ENCODE measurements at regions not wholly inside any gene's neighbourhood (a gene's known extent, or its start where the extent isn't known, plus 50 kb on each side); places are given as distances from the start of the nearest gene placed in this dataset.

- Histone ChIP-seq H3K9me3 (ENCODE audit: control insufficient read depth, insufficient read depth, low read depth, low read length) (no peaks in the 10 kb centered on the region), H3K36me3 (ENCODE audit: control insufficient read depth, insufficient read depth, low read length) (no peaks in the 10 kb centered on the region), H3K9ac (ENCODE audit: low read length) (no peak overlapping the region), H3K27me3 (ENCODE audit: control insufficient read depth, insufficient read depth, low read length) (no peaks in the 10 kb centered on the region), H3K27ac (ENCODE audit: low read depth, low read length) (no peak overlapping the region), H3K4me3 (ENCODE audit: low read depth, low read length) (no peak overlapping the region), H3K4me1 (ENCODE audit: control insufficient read depth, insufficient read depth, low read length) (peaks cover 19% of the 10 kb centered on the region)
Measured at GRCh38 chr3:56915966-56916586, 114.3 kb upstream of the ARHGEF3 start.

- no peaks in the 10 kb centered on the region for H3K27me3 ChIP-seq (ENCODE audit: control insufficient read depth, insufficient read depth, low read length)
- no peaks in the 10 kb centered on the region for H3K36me3 ChIP-seq (ENCODE audit: control insufficient read depth, insufficient read depth, low read length)
- no peak overlapping the region for H3K9ac ChIP-seq (ENCODE audit: low read length)
- H3K9me3 ChIP-seq (ENCODE audit: control insufficient read depth, insufficient read depth, low read depth, low read length): no peaks in the 10 kb centered on the region
- no peak overlapping the region for H3K4me3 ChIP-seq (ENCODE audit: low read depth, low read length)
- H3K4me1 ChIP-seq (ENCODE audit: control insufficient read depth, insufficient read depth, low read length): peaks cover 19% of the 10 kb centered on the region
- no peak overlapping the region for H3K27ac ChIP-seq (ENCODE audit: low read depth, low read length)
Measured at GRCh38 chr3:56914646-56915045, 112.9 kb upstream of the ARHGEF3 start.

- Histone ChIP-seq H3K4me1 (ENCODE audit: control insufficient read depth, insufficient read depth, low read length) (peaks cover 3% of the 10 kb centered on the region), H3K27ac (ENCODE audit: low read depth, low read length) (no peak overlapping the region), H3K4me3 (ENCODE audit: low read depth, low read length) (no peak overlapping the region), H3K9me3 (ENCODE audit: control insufficient read depth, insufficient read depth, low read depth, low read length) (no peaks in the 10 kb centered on the region), H3K9ac (ENCODE audit: low read length) (no peak overlapping the region), H3K27me3 (ENCODE audit: control insufficient read depth, insufficient read depth, low read length) (no peaks in the 10 kb centered on the region), H3K36me3 (ENCODE audit: control insufficient read depth, insufficient read depth, low read length) (no peaks in the 10 kb centered on the region)
Measured at GRCh38 chr3:56911363-56911762, 109.6 kb upstream of the ARHGEF3 start.

GRCh38 chr3:56909349-56909748 is 107.6 kb upstream of the ARHGEF3 start:
- no peaks in the 10 kb centered on the region for H3K4me1 ChIP-seq (ENCODE audit: control insufficient read depth, insufficient read depth, low read length)

GRCh38 chr3:56908004-56908403 is 106.3 kb upstream of the ARHGEF3 start:
- no peaks in the 10 kb centered on the region for H3K36me3 ChIP-seq (ENCODE audit: control insufficient read depth, insufficient read depth, low read length)
- no peaks in the 10 kb centered on the region for H3K27me3 ChIP-seq (ENCODE audit: control insufficient read depth, insufficient read depth, low read length)
- no peaks in the 10 kb centered on the region for H3K9me3 ChIP-seq (ENCODE audit: control insufficient read depth, insufficient read depth, low read depth, low read length)
- no peak overlapping the region for H3K27ac ChIP-seq (ENCODE audit: low read depth, low read length)
- H3K9ac ChIP-seq (ENCODE audit: low read length): no peak overlapping the region
- no peaks in the 10 kb centered on the region for H3K4me1 ChIP-seq (ENCODE audit: control insufficient read depth, insufficient read depth, low read length)
- no peak overlapping the region for H3K4me3 ChIP-seq (ENCODE audit: low read depth, low read length)

More at GRCh38 chr3:56909349-56909748, 107.6 kb upstream of the ARHGEF3 start:
- Histone ChIP-seq H3K9ac (ENCODE audit: low read length) (no peak overlapping the region), H3K27ac (ENCODE audit: low read depth, low read length) (no peak overlapping the region), H3K36me3 (ENCODE audit: control insufficient read depth, insufficient read depth, low read length) (no peaks in the 10 kb centered on the region), H3K4me3 (ENCODE audit: low read depth, low read length) (no peak overlapping the region), H3K9me3 (ENCODE audit: control insufficient read depth, insufficient read depth, low read depth, low read length) (no peaks in the 10 kb centered on the region), H3K27me3 (ENCODE audit: control insufficient read depth, insufficient read depth, low read length) (no peaks in the 10 kb centered on the region)

GRCh38 chr3:56904552-56905215 is 102.9 kb upstream of the ARHGEF3 start:
- H3K36me3 ChIP-seq (ENCODE audit: control insufficient read depth, insufficient read depth, low read length): no peaks in the 10 kb centered on the region
- H3K4me1 ChIP-seq (ENCODE audit: control insufficient read depth, insufficient read depth, low read length): no peaks in the 10 kb centered on the region
- H3K27me3 ChIP-seq (ENCODE audit: control insufficient read depth, insufficient read depth, low read length): no peaks in the 10 kb centered on the region
- H3K4me3 ChIP-seq (ENCODE audit: low read depth, low read length): no peak overlapping the region
- no peak overlapping the region for H3K27ac ChIP-seq (ENCODE audit: low read depth, low read length)
- H3K9me3 ChIP-seq (ENCODE audit: control insufficient read depth, insufficient read depth, low read depth, low read length): no peaks in the 10 kb centered on the region
- H3K9ac ChIP-seq (ENCODE audit: low read length): no peak overlapping the region

- H3K4me3 ChIP-seq (ENCODE audit: low read depth, low read length): no peak overlapping the region
- no peak overlapping the region for H3K9ac ChIP-seq (ENCODE audit: low read length)
- H3K9me3 ChIP-seq (ENCODE audit: control insufficient read depth, insufficient read depth, low read depth, low read length): no peaks in the 10 kb centered on the region
- H3K27me3 ChIP-seq (ENCODE audit: control insufficient read depth, insufficient read depth, low read length): no peaks in the 10 kb centered on the region
- no peaks in the 10 kb centered on the region for H3K4me1 ChIP-seq (ENCODE audit: control insufficient read depth, insufficient read depth, low read length)
- H3K27ac ChIP-seq (ENCODE audit: low read depth, low read length): no peak overlapping the region
- H3K36me3 ChIP-seq (ENCODE audit: control insufficient read depth, insufficient read depth, low read length): no peaks in the 10 kb centered on the region
Measured at GRCh38 chr3:56903231-56903782, 101.6 kb upstream of the ARHGEF3 start.

DNA sequence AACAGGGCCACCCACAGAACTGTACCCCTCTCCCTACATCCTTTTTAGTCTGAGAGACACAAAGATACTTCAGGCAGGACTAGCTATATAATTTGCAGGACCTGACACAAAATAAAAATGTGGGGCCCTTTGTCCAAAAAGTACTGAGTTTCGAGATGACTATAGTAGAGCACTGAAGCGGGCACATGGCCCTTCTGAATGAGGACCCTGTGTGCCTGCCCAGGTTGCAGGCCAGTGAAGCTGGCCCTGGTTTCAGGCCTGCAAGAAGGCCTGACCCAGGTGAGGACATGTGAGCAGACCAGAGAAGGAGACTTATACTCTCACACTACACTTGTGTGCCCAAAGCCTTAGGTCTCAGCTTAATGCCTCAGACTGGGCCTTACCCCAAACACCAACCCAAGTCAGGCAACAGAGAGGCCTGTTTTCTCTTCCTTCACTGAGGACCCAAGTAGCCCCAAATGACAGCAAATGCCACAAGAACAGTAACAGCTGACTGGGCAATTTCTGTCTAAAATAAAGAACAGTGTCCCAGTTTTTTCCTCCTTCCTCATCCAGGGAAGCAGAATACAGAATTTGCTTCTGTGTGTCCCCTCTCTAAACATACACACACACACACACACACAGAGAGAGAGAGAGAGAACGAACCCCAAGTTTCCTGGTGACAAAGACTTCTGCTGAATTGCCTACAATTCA is 100.9 kb upstream of the ARHGEF3 start:
- Histone ChIP-seq H3K9ac (ENCODE audit: low read length) (no peak overlapping the region), H3K27ac (ENCODE audit: low read depth, low read length) (no peak overlapping the region), H3K9me3 (ENCODE audit: control insufficient read depth, insufficient read depth, low read depth, low read length) (no peaks in the 10 kb centered on the region), H3K4me3 (ENCODE audit: low read depth, low read length) (no peak overlapping the region), H3K36me3 (ENCODE audit: control insufficient read depth, insufficient read depth, low read length) (no peaks in the 10 kb centered on the region), H3K4me1 (ENCODE audit: control insufficient read depth, insufficient read depth, low read length) (no peaks in the 10 kb centered on the region), H3K27me3 (ENCODE audit: control insufficient read depth, insufficient read depth, low read length) (no peaks in the 10 kb centered on the region)

DNA sequence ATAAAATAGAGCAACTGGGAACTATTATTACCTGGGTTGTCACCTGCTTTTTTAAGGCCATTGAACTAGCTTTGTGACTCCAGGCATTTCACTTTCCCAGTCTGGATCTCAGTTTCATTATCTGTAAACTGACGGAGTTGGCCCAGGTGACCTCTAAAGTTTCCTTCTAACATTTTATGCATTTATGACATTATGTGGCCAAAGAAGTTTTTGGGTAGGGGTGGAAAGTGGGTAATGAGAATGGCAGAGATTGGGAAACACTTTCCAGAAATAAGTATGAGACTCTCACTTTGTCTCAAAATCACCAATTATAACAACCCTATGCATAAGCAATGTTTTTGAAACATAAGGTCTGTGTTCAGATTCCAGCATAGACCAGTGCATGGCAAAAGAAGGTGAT is 99.1 kb upstream of the ARHGEF3 start:
- no peaks in the 10 kb centered on the region for H3K4me1 ChIP-seq (ENCODE audit: control insufficient read depth, insufficient read depth, low read length)
- no peak overlapping the region for H3K9ac ChIP-seq (ENCODE audit: low read length)
- no peak overlapping the region for H3K4me3 ChIP-seq (ENCODE audit: low read depth, low read length)
- no peak overlapping the region for H3K27ac ChIP-seq (ENCODE audit: low read depth, low read length)
- H3K36me3 ChIP-seq (ENCODE audit: control insufficient read depth, insufficient read depth, low read length): no peaks in the 10 kb centered on the region
- no peaks in the 10 kb centered on the region for H3K27me3 ChIP-seq (ENCODE audit: control insufficient read depth, insufficient read depth, low read length)
- H3K9me3 ChIP-seq (ENCODE audit: control insufficient read depth, insufficient read depth, low read depth, low read length): no peaks in the 10 kb centered on the region

DNA sequence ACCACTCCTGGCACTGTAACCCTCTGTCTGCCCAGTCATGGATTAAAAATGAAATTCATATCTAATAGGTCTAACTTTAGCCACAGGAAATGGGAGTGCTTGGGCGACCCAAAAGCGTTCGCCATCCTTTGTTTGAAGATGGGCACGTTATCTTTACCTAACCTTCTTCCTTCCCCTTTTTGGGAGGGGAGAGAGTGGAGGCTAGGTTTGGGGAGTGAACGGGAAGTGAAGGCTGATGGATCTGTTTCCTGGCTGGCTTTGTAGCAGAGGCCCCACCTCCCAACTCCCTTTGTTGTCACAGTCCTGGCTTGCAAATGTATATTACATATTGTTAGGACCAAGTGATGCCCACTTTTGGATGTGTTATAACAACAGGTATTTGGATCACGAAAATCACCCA is 98.1 kb upstream of the ARHGEF3 start:
- H3K9ac ChIP-seq (ENCODE audit: low read length): no peak overlapping the region
- no peaks in the 10 kb centered on the region for H3K36me3 ChIP-seq (ENCODE audit: control insufficient read depth, insufficient read depth, low read length)
- no peak overlapping the region for H3K27ac ChIP-seq (ENCODE audit: low read depth, low read length)
- no peaks in the 10 kb centered on the region for H3K9me3 ChIP-seq (ENCODE audit: control insufficient read depth, insufficient read depth, low read depth, low read length)
- H3K27me3 ChIP-seq (ENCODE audit: control insufficient read depth, insufficient read depth, low read length): no peaks in the 10 kb centered on the region
- no peak overlapping the region for H3K4me3 ChIP-seq (ENCODE audit: low read depth, low read length)
- H3K4me1 ChIP-seq (ENCODE audit: control insufficient read depth, insufficient read depth, low read length): no peaks in the 10 kb centered on the region

- no peaks in the 10 kb centered on the region for H3K9me3 ChIP-seq (ENCODE audit: control insufficient read depth, insufficient read depth, low read depth, low read length)
- no peak overlapping the region for H3K27ac ChIP-seq (ENCODE audit: low read depth, low read length)
- no peaks in the 10 kb centered on the region for H3K36me3 ChIP-seq (ENCODE audit: control insufficient read depth, insufficient read depth, low read length)
- no peak overlapping the region for H3K4me3 ChIP-seq (ENCODE audit: low read depth, low read length)
- H3K4me1 ChIP-seq (ENCODE audit: control insufficient read depth, insufficient read depth, low read length): no peaks in the 10 kb centered on the region
- H3K9ac ChIP-seq (ENCODE audit: low read length): no peak overlapping the region
- no peaks in the 10 kb centered on the region for H3K27me3 ChIP-seq (ENCODE audit: control insufficient read depth, insufficient read depth, low read length)
Measured at GRCh38 chr3:56899078-56899477, 97.3 kb upstream of the ARHGEF3 start.
